HG03025 (cell line): ENCODE measurements at regions not wholly inside any gene's neighbourhood (a gene's known extent, or its start where the extent isn't known, plus 50 kb on each side); places are given as distances from the start of the nearest gene placed in this dataset.

Experiments used
- ATAC-seq: cut with Tn5 transposase; IDR thresholded peaks from one replicate; pipeline ENCODE4 v1.9.1; 2021; ENCODE audit warnings: mild to moderate bottlenecking, moderate library complexity; ENCODE audit not compliant: unreplicated experiment, low FRiP score

- peak; percentile 45 for ATAC-seq
These were observed 648.5 kb downstream of the BNC2 start for GRCh38 chr9:16221822-16222547.

- no peak for ATAC-seq
These were observed 647.2 kb downstream of the BNC2 start for GRCh38 chr9:16223074-16223871.

GRCh38 chr9:16230731-16231130 lies 639.7 kb downstream of the BNC2 start:
- no peak for ATAC-seq

GRCh38 chr9:16236311-16236710 lies 634.2 kb downstream of the BNC2 start:
- no peak for ATAC-seq

DNA sequence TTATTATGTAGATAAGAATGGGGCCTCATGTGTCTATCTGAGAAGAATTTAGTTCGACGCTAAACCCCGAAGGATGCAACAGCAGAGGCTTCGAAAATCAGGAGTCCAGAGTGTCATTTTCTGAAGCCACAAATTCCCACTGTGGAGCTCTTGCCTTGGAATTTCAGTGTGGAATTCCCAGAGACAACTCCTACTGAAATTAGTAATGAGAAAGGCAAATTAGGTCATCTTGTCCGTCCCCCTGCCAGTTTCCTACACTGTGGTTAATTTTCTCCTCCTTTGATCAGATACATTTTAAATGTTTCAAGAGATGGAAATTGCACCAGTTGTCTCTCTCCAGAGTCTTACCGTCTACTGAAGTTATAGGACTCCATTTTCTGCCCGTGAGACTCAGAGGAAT lies 633.6 kb downstream of the BNC2 start:
- ATAC-seq: no peak

- no peak for ATAC-seq
These were observed 631.8 kb downstream of the BNC2 start for GRCh38 chr9:16238623-16239138.

DNA sequence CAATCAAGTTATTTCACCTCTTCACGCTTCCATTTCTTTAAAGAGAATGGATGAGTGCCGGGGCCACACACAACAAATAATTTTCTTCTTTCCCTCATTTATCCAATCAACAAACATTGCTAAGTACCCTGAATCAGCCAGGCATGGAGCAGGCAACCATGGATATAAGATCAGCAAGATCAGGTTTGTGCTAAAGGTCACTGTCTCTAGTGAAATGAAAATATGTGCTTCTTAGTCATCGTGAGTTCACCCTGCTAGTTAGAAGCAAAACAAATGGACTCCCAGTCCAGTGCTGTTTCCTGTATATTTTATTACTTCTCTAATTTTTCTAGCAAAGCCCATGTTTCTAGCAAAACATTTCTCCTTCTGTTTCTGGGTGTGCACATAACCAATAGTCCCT lies 629.2 kb downstream of the BNC2 start:
- ATAC-seq: no peak

DNA sequence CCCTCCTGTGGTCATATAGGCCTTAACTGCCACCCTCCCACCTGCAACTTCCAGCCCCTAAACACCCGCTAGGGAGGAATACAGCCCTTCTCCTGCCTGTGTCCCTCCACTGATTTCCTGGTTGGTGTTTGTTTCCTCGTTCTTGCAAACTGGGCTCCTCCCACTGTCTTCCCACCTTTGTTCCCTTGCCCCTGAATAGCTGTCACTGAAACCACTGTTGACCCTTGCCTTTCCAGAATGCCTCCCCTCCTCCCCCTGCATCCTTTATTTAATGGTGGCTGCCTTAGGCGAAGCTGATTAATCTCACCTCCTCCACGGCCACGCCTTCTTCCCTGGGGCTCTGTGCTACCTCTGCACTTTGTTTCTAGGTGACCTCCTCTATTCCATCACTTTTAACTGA lies 626.7 kb downstream of the BNC2 start:
- no peak for ATAC-seq

GRCh38 chr9:16245756-16246440 lies 624.6 kb downstream of the BNC2 start:
- no peak for ATAC-seq

DNA sequence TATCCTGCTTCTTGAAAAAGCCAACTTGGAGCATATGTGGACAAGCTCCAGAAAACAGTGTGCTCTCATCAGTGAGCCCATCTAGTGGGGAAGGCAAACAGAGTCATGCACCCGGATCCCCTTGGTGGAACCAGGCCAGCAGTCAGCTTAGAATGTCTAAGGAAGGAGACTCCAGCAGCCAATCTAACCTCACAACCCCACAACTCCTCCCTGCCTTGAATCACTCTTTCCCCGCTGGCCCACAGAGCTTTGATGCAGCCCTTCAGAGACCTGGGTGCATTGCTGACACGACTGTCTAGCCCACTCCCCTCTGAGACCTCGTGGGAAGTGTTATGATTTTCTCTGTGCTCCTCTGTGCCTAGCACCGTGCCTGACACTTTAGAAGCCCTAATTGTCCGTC lies 623.7 kb downstream of the BNC2 start:
- ATAC-seq: no peak

DNA sequence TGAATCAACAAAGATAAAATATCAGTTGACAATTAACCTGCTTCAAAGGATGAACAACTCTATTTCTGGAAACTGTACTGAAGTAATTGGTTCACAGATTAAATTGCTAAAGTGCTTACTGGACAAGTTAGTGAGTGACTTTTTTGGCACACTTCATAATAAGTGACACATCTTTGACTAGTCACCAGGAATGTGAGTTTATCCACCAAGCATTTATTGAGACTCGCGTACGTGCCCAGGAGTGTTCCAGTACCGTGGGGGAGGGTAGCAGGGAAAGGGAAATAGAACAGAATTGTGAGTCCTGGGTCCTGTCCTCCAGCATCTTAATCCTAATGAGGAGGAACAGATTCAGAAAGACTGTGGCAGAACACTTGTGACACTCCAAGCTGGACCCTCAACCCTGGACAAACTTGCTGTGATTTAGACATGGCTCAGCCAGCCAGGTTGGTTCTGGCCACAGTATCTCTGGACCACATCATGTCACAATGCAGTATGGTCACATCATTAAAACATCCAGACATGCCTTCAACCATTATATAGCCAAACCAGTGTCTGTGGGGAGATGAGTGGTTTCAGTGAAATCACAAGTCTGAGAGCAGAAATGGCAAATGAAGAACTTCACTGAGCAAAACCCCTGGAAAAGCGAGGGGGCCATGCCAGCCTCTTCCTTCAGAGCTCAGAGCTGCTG lies 623.1 kb downstream of the BNC2 start:
- ATAC-seq: no peak

GRCh38 chr9:16248822-16249221 lies 621.6 kb downstream of the BNC2 start:
- ATAC-seq: no peak

GRCh38 chr9:16252616-16253015 lies 617.9 kb downstream of the BNC2 start:
- no peak for ATAC-seq

- no peak for ATAC-seq
These were observed 615.8 kb downstream of the BNC2 start for GRCh38 chr9:16254674-16255073.

- no peak for ATAC-seq
These were observed 615.3 kb downstream of the BNC2 start for GRCh38 chr9:16255217-16255616.

- no peak for ATAC-seq
These were observed 612.9 kb downstream of the BNC2 start for GRCh38 chr9:16257604-16258003.

DNA sequence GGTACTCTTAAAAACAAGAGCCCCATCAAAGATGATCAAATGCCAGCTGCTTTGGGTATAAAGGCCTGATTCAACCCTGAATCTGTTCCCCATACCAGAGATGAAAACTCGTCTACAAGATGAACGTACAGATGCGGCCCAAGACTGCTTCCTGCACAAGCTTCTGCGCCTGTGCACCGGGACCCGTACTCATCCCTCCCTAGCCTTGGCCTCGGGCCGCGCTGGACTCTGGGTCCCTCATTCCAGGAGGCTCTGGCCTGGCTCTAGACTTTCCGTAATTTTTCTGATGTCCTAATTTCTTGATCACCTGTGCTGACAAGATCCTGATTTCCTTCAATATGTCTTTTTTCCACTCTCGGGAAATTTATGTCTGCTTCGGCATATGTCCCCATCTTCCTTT lies 612.3 kb downstream of the BNC2 start:
- ATAC-seq: no peak

GRCh38 chr9:16258708-16259107 lies 611.8 kb downstream of the BNC2 start:
- ATAC-seq: no peak

DNA sequence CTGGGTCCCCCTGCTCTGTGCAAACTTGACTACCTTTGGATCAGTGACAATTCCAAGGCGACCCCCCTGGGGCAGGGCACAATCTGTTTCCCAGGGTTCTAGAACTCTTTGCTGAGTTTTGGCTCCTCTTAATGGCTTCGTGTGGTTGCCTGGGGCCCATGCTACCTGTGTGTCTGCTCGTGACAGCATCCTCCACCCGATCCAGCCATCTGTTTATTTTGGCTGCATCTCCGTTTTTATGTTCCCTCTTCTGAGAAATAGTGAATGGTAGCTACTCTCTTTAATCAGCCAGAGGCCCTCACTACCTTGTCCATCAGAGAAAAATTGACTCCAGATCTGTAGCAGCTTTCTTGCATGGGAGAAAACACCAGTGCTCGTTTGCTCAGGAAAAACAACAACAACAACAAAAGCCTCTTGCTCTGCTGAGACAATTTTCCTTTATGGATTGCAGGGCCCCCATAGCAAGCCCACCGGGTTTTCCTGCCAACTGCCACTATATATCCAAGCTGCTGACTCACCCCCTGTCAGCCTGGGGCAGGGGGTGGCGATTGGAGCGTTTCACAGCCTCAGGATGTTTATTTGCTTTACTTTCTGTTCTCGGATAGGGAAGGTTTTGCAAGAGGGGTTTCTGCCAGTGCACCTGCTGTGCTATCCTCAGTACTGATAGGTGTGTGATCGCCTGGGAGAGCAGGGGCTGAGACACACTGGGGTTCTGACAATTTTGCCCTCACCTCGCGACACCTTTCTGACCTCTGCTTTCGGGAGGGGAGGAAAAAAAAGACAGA lies 607.8 kb downstream of the BNC2 start:
- no peak for ATAC-seq

DNA sequence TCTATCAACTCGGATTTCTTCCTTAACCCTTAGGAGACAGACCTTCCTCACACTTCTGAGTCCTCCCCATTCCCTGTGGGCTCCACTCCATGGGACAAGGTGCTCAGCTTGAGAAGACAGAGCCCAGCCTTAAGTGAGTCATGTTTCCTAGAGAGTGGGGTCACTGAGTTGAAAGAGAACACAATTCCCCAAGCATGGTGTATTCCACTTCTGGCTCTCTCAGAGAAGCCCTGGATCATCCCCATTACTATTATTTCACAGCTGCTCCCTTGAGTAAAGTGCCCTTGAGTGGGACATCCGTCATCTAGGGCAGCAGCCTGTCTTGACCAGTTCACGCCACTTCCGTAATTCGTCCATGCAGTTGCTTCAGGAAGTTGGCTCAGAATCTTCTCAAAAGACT lies 604.8 kb downstream of the BNC2 start:
- ATAC-seq: no peak
